IMR-90 (cell line): ENCODE measurements at regions not wholly inside any gene's neighbourhood (a gene's known extent, or its start where the extent isn't known, plus 50 kb on each side); places are given as distances from the start of the nearest gene placed in this dataset.

Source experiments
- ATAC-seq: fragments of 200-7000 bp; cut with Tn5 transposase; 2 replicates; pipeline ENCODE4 v1.9.1; 2020; ENCODE audit warnings: low read depth, mild to moderate bottlenecking, moderate library complexity
- BruUV-seq: library from RNA; stranded (reverse); fragments of 400-500 nt; replicated peaks from 2 replicates; lab custom pipeline; 2021; lab: Mats Ljungman, UMichigan
- CTCF ChIA-PET: fragments of 300-600 bp; formaldehyde crosslinking; extraction: SDS; loops from one replicate; lab custom pipeline; 2021; ENCODE audit warnings: antibody characterized with exemption; lab: Yijun Ruan, JAX
- POLR2A ChIA-PET: fragments of 300-600 bp; sonication (Branson Sonifier 250); formaldehyde crosslinking; loops from one replicate; lab custom pipeline; 2022; ENCODE audit warnings: antibody characterized with exemption; ENCODE audit not compliant: unreplicated experiment; lab: Charles Lee
- DNase-seq: peaks from one replicate; pipeline ENCODE4 v3.0.0; 2013
- H2AFZ ChIP-seq: replicated peaks from 2 replicates; pipeline ENCODE3; 2013; ENCODE audit warnings: low read length, mild to moderate bottlenecking; ENCODE audit not compliant: poor library complexity
- H2AK5ac ChIP-seq: 2 replicates; pipeline ENCODE4 v1.6.1; 2013; ENCODE audit warnings: low read depth, low read length, inconsistent platforms
- H2AK9ac ChIP-seq: replicated peaks from 2 replicates; pipeline ENCODE3; 2013; ENCODE audit warnings: mild to moderate bottlenecking, low read depth, low read length, moderate library complexity; ENCODE audit not compliant: poor library complexity
- H2BK120ac ChIP-seq: 2 replicates; pipeline ENCODE4 v1.6.1; 2013; ENCODE audit warnings: low read depth, low read length, inconsistent platforms
- H2BK15ac ChIP-seq: 3 replicates; pipeline ENCODE4 v1.6.1; 2013; ENCODE audit warnings: low read depth, low read length, inconsistent platforms
- H2BK20ac ChIP-seq: 2 replicates; pipeline ENCODE4 v1.6.1; 2013; ENCODE audit warnings: low read depth, mild to moderate bottlenecking, inconsistent platforms, low read length, moderate library complexity
- H2BK5ac ChIP-seq: 2 replicates; pipeline ENCODE4 v1.6.1; 2013; ENCODE audit warnings: mild to moderate bottlenecking, low read depth, low read length, inconsistent platforms; ENCODE audit not compliant: poor library complexity, severe bottlenecking
- H3K14ac ChIP-seq: replicated peaks from 2 replicates; pipeline ENCODE4 v1.6.1; 2013; ENCODE audit warnings: low read depth, low read length, inconsistent platforms
- H3K18ac ChIP-seq: 2 replicates; pipeline ENCODE4 v1.6.1; 2013; ENCODE audit warnings: low read depth, low read length, control low read depth
- H3K23ac ChIP-seq: 2 replicates; pipeline ENCODE4 v1.6.1; 2013; ENCODE audit warnings: low read depth, low read length, inconsistent platforms
- H3K27ac ChIP-seq: 2 replicates; pipeline ENCODE4 v1.5.1; 2013; ENCODE audit warnings: mild to moderate bottlenecking, control low read depth, low read length; ENCODE audit not compliant: insufficient read depth
- H3K27me3 ChIP-seq: 2 replicates; pipeline ENCODE4 v1.6.1; 2013; ENCODE audit warnings: low read length; ENCODE audit not compliant: control insufficient read depth, insufficient read depth
- H3K36me3 ChIP-seq: 2 replicates; pipeline ENCODE4 v1.6.1; 2013; ENCODE audit warnings: low read length, mixed read lengths; ENCODE audit not compliant: control insufficient read depth, insufficient read depth
- H3K4ac ChIP-seq: 2 replicates; pipeline ENCODE4 v1.6.1; 2013; ENCODE audit warnings: low read depth, low read length, inconsistent platforms
- H3K4me1 ChIP-seq: 2 replicates; pipeline ENCODE4 v1.6.1; 2013; ENCODE audit warnings: low read length, mixed read lengths; ENCODE audit not compliant: control insufficient read depth, insufficient read depth
- H3K4me2 ChIP-seq: 2 replicates; pipeline ENCODE4 v1.6.1; 2013; ENCODE audit warnings: low read depth, mild to moderate bottlenecking, control low read depth, low read length, moderate library complexity
- H3K4me3 ChIP-seq: 2 replicates; pipeline ENCODE4 v1.5.1; 2013; ENCODE audit warnings: low read depth, mild to moderate bottlenecking, control low read depth, low read length, moderate library complexity; ENCODE audit not compliant: insufficient read depth
- H3K56ac ChIP-seq: 2 replicates; pipeline ENCODE4 v1.6.1; 2013; ENCODE audit warnings: low read length, inconsistent platforms; ENCODE audit not compliant: insufficient read depth; ENCODE audit errors: extremely low read depth
- H3K79me1 ChIP-seq, 2 experiments: 2 replicates each; pipeline ENCODE4 v1.6.1; 2013; ENCODE audit warnings: low read length in 2 of 2, inconsistent platforms in 1 of 2, low read depth in 1 of 2
- H3K9ac ChIP-seq: 2 replicates; pipeline ENCODE4 v1.6.1; 2013; ENCODE audit warnings: low read depth, low read length, control low read depth
- H3K9me1 ChIP-seq: 2 replicates; pipeline ENCODE4 v1.6.1; 2013; ENCODE audit warnings: low read length, inconsistent platforms; ENCODE audit not compliant: insufficient read depth
- H3K9me3 ChIP-seq: 2 replicates; pipeline ENCODE4 v1.6.1; 2013; ENCODE audit warnings: low read length; ENCODE audit not compliant: control insufficient read depth, insufficient read depth
- H4K20me1 ChIP-seq: 2 replicates; pipeline ENCODE4 v1.6.1; 2013; ENCODE audit warnings: low read length, inconsistent platforms; ENCODE audit not compliant: insufficient read depth
- H4K5ac ChIP-seq: 2 replicates; pipeline ENCODE4 v1.6.1; 2013; ENCODE audit warnings: mild to moderate bottlenecking, low read depth, low read length, control low read depth
- H4K8ac ChIP-seq, 2 experiments: 2 replicates each; pipeline ENCODE4 v1.6.1; 2013; ENCODE audit warnings: low read depth in 2 of 2, low read length in 2 of 2, control low read depth in 1 of 2, inconsistent platforms in 1 of 2
- H4K91ac ChIP-seq: 2 replicates; pipeline ENCODE4 v1.6.1; 2013; ENCODE audit warnings: low read depth, low read length, inconsistent platforms; ENCODE audit not compliant: insufficient read depth
- CEBPB ChIP-seq: IDR thresholded peaks from 2 replicates; pipeline ENCODE4 v1.6.1; 2012; ENCODE audit warnings: low read depth, low read length, improper control_type of control experiment
- ELK1 ChIP-seq: fragments of 150-350 bp; IDR thresholded peaks from 2 replicates; pipeline ENCODE4 v1.6.1; 2016; ENCODE audit warnings: low read depth, mild to moderate bottlenecking, low read length, moderate library complexity, borderline replicate concordance
- FOS ChIP-seq: fragments of 150-350 bp; IDR thresholded peaks from 2 replicates; pipeline ENCODE4 v1.6.1; 2016; ENCODE audit warnings: low read depth, low read length
- NFE2L2 ChIP-seq: fragments of 150-350 bp; IDR thresholded peaks from 2 replicates; pipeline ENCODE4 v1.6.1; 2016; ENCODE audit warnings: low read depth, mild to moderate bottlenecking, low read length
- RAD21 ChIP-seq: IDR thresholded peaks from 2 replicates; pipeline ENCODE4 v1.6.1; 2012; ENCODE audit warnings: low read length, improper control_type of control experiment
- RFX5 ChIP-seq: IDR thresholded peaks from 2 replicates; pipeline ENCODE4 v1.8.0; 2012; ENCODE audit warnings: low read depth, mild to moderate bottlenecking, low read length, moderate library complexity
- WGBS, 2 experiments: methylation state at CpG; one replicate each; pipeline versions ENCODE4 v1.1.5 to v1.1.7; 2013; ENCODE audit warnings: missing lambda C conversion rate in 2 of 2; ENCODE audit not compliant: insufficient read length in 1 of 2; ENCODE audit errors: extremely low coverage in 2 of 2; 5-methylcytosine and 5-hydroxymethylcytosine counted together
- dilution Hi-C: fragments of 300-500 bp; cut with HindIII; formaldehyde crosslinking; loops from one replicate; pipeline ENCODE4 v1.14.3; 2018; ENCODE audit warnings: low sequenced_read_pairs; ENCODE audit not compliant: unreplicated experiment
- in situ Hi-C: fragments of 300-500 bp; cut with MboI; formaldehyde crosslinking; loops from 3 replicates; pipeline ENCODE4 v1.14.3; 2019; ENCODE audit warnings: low sequenced_read_pairs, inconsistent platforms, mixed read lengths
- intact Hi-C: fragments of 100-400 bp; cut with micrococcal nuclease; formaldehyde crosslinking; loops from 2 replicates; pipeline ENCODE4 v1.10.0; 2022
- TF ChIP-seq, protein P1 (sequence below): conservative IDR thresholded peaks from 2 replicates; pipeline ENCODE4 v1.5.1; 2012; ENCODE audit warnings: mild to moderate bottlenecking, low read depth, low read length, improper control_type of control experiment

DNA sequence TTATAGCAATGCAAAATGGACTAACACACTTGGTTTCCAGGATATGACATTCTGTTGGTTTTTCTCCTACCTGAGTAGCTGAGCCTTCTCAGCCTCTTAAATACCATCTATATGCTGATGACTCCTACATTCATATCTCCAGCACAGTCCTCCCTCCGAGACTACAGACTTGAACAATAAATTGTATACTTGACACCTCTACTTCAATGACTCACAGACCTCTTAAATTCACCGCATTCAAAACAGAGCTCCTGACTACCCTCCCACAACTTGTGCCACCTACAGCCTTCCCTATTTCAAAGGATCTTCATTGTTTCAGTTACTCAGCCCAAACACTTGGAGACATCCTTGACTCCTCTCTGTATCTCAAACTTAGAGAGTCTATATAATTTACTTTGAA, 66.8 kb upstream of the ASB17 start:
- no peak overlapping the region for H2AK9ac ChIP-seq
- no peak overlapping the region for H3K27ac ChIP-seq
- no peaks in the 10 kb centered on the region for H3K4me1 ChIP-seq
- no peak overlapping the region for H2BK5ac ChIP-seq
- H4K8ac ChIP-seq: no peak overlapping the region
- dilution Hi-C loops (no loop called here), intact Hi-C loops (no loop called here), in situ Hi-C loops (no loop called here)
- no peak overlapping the region for H3K14ac ChIP-seq
- no peak overlapping the region for H4K5ac ChIP-seq
- H2BK15ac ChIP-seq: no peak overlapping the region
- no peaks in the 10 kb centered on the region for H3K9me3 ChIP-seq
- H2AFZ ChIP-seq: no peak overlapping the region
- TF ChIP-seq ELK1: no peak
- TF ChIP-seq, protein P1, sequence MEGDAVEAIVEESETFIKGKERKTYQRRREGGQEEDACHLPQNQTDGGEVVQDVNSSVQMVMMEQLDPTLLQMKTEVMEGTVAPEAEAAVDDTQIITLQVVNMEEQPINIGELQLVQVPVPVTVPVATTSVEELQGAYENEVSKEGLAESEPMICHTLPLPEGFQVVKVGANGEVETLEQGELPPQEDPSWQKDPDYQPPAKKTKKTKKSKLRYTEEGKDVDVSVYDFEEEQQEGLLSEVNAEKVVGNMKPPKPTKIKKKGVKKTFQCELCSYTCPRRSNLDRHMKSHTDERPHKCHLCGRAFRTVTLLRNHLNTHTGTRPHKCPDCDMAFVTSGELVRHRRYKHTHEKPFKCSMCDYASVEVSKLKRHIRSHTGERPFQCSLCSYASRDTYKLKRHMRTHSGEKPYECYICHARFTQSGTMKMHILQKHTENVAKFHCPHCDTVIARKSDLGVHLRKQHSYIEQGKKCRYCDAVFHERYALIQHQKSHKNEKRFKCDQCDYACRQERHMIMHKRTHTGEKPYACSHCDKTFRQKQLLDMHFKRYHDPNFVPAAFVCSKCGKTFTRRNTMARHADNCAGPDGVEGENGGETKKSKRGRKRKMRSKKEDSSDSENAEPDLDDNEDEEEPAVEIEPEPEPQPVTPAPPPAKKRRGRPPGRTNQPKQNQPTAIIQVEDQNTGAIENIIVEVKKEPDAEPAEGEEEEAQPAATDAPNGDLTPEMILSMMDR: no peak
- TF ChIP-seq RFX5: no peak
- TF ChIP-seq NFE2L2: no peak
- TF ChIP-seq FOS: no peak
- no peak for TF ChIP-seq CEBPB
- TF ChIP-seq RAD21: no peak
- H3K4me2 ChIP-seq: no peak overlapping the region
- H3K79me1 ChIP-seq: no peaks in the 10 kb centered on the region
- H2BK120ac ChIP-seq: no peak overlapping the region
- DNase-seq: no peak
- H4K91ac ChIP-seq: no peak overlapping the region
- no peak overlapping the region for H3K4ac ChIP-seq
- no peak overlapping the region for H2BK20ac ChIP-seq
- no peaks in the 10 kb centered on the region for H4K20me1 ChIP-seq
- H3K9ac ChIP-seq: no peak overlapping the region
- H3K27me3 ChIP-seq: no peaks in the 10 kb centered on the region
- no peak overlapping the region for H2AK5ac ChIP-seq
- no peak overlapping the region for H3K23ac ChIP-seq
- POLR2A ChIA-PET: no interaction called here
- 75% methylated on average over 2 of the region's 2 CpGs; no CpG with 5 or more reads in 1 of the 2 experiments for WGBS, 2 experiments
- no peak overlapping the region for H3K56ac ChIP-seq
- BruUV-seq: no TSS peak
- H3K9me1 ChIP-seq: no peaks in the 10 kb centered on the region
- no peak for ATAC-seq
- no peak overlapping the region for H3K18ac ChIP-seq
- H3K36me3 ChIP-seq: no peaks in the 10 kb centered on the region
- no peak overlapping the region for H3K4me3 ChIP-seq
- CTCF ChIA-PET: no interaction called here
